NT2/D1 (cell line): ENCODE measurements at regions not wholly inside any gene's neighbourhood (a gene's known extent, or its start where the extent isn't known, plus 50 kb on each side); places are given as distances from the start of the nearest gene placed in this dataset.

ENCODE experiments used
- DNase-seq: peaks from one replicate; pipeline ENCODE4 v3.0.0-alpha.2; 2011; ENCODE audit warnings: low read depth, low spot score
- H3K27me3 ChIP-seq: 2 replicates; pipeline ENCODE4 v1.6.0; 2011; ENCODE audit warnings: mild to moderate bottlenecking; ENCODE audit not compliant: insufficient read length, insufficient read depth
- H3K36me3 ChIP-seq: 2 replicates; pipeline ENCODE4 v1.6.1; 2011; ENCODE audit warnings: mild to moderate bottlenecking, low read length, mixed read lengths; ENCODE audit not compliant: insufficient read depth, insufficient read length
- H3K4me1 ChIP-seq: 2 replicates; pipeline ENCODE4 v1.5.1; 2011; ENCODE audit not compliant: insufficient read depth, insufficient read length
- H3K4me3 ChIP-seq: 2 replicates; pipeline ENCODE4 v1.5.1; 2011; ENCODE audit warnings: low read depth; ENCODE audit not compliant: insufficient read length
- H3K9ac ChIP-seq: 2 replicates; pipeline ENCODE4 v1.6.0; 2011; ENCODE audit warnings: low read depth; ENCODE audit not compliant: insufficient read length
- H3K9me3 ChIP-seq: 2 replicates; pipeline ENCODE4 v1.5.1; 2011; ENCODE audit warnings: mild to moderate bottlenecking, low read length; ENCODE audit not compliant: insufficient read depth
- SUZ12 ChIP-seq: IDR thresholded peaks from 2 replicates; pipeline ENCODE4 v1.6.1; 2011; ENCODE audit not compliant: insufficient read length, insufficient read depth; ENCODE audit errors: extremely low read depth
- YY1 ChIP-seq: IDR thresholded peaks from 2 replicates; pipeline ENCODE4 v1.6.1; 2011; ENCODE audit not compliant: insufficient read length, insufficient read depth
- ZNF274 ChIP-seq: IDR thresholded peaks from 2 replicates; pipeline ENCODE4 v1.6.1; 2011; ENCODE audit warnings: mild to moderate bottlenecking, low read depth, low read length

DNA sequence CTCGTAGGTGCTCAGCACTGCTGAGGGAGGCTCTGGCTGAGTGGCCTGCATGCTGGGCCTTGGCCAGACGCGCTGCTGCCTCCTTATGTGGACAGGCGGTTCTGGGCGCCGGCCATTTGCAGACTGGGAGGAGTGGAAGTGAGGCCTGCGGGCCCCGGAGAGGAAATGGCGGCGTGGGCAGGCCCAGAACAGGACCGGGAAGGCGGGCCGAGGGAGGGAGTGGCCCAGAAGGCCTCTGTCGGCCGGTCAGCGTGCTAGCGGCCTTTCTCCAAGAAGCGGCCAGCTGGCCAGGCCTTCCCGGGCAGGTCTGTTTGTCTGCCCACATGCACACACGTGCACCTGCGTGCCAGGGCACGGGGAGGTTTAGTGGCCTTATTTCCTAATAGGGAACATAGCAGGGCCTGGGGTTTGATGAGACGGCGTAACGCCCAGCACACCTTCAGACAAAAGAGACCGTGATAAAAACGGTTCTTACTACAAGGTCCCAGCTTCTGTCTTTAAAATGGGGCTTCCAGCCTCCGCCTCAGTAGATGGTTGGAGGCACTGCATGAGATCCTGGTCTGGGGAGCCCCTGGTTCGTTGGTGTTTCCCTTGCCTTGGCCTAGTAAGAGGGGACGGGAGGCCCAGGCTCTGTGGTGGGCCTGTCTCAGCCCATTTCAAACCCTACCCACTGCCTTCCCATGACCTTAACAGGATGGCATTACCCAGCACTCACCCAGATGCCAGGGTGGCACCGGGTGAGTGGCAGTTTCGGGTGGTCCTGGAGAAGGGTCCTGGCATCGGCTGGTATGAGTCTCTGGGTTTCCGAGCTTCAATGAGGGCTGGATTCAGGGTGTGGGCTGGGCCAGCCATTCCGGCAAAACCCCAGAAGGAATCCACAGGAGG is 65.1 kb upstream of the PPARA start:
- H3K4me1 ChIP-seq = peaks cover 7% of the 10 kb centered on the region
- DNase-seq = no peak
- TF ChIP-seq YY1 (no peak), SUZ12 (no peak), ZNF274 (no peak)
- H3K9me3 ChIP-seq = no peaks in the 10 kb centered on the region
- H3K4me3 ChIP-seq = no peak overlapping the region
- no peaks in the 10 kb centered on the region for H3K36me3 ChIP-seq
- H3K27me3 ChIP-seq = no peaks in the 10 kb centered on the region
- H3K9ac ChIP-seq = no peak overlapping the region

DNA sequence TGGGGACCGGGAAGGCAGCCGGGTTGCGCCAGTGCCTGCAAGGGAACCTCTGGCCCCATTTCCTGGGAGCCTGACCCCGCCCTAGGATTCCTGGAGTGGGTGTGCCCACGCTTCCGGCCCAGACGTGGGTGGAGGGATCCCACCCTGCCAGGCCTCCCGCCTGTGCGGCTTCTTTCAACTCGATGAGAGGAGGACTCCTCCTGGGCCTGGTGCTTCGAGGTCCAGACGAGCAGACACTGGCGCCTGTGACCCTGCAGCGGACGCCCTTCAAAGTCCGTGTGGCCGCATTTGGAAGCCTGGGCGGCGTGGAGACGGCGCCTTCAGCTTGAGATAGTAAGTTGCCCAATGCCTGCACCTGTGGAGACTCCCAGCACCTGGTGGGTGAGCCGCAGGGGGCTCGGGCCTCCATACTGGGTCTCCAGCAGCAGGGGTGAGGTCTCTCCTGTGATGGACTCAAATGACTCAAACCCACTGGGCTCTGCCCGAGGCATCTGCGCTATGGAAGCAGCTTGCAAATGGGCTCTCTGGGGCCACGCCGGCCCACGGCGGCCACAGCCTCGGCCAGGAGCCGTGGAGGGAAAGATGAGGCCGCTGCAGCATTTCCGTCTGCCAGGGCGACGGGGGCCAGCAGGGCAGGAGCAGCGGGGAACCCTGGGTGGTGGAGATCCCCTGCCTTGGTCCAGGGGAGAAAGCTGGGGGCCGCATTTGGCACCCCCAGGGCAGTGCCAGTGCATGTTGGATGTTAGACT is 64.3 kb upstream of the PPARA start:
- no peaks in the 10 kb centered on the region for H3K36me3 ChIP-seq
- no peak overlapping the region for H3K4me3 ChIP-seq
- no peak for DNase-seq

DNA sequence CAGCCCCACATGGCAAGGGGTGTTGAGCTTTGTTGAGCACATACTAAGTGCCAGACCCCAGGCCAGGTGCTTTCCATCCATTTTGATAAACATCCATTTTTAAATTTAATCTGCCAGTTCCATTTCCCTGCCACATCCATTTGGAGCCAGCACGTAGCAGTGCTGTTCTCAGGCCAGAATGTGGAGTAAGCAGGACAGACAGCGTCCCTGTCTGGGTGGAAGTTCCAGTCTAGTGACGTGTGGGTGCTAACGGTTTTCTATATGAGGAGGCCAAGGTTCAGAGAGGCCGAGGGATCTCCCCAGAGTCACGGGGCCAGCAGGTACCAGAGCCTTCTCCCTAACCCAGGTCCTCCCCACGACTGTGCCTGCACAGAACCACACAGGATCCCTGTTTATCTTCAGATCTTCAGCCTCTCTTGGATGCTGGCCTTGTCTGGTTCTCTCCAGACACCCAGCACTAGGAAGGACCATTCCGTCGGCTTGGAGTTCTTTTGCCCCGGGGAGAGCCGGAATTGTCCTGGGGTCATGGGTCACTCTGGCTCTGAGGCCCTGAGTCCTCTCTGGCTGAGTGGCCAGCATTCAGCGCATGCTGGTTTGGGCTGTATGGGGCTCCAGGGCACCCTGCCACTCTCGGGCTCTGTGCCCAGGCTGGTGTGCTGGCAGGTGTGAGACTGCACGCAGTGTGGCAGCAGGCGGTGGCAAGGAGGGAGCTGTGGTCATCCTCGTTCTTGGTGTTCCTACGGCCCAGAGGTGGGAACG is 63.6 kb upstream of the PPARA start:
- H3K4me3 ChIP-seq = no peak overlapping the region
- H3K9me3 ChIP-seq = no peaks in the 10 kb centered on the region
- TF ChIP-seq SUZ12 (no peak), YY1 (no peak), ZNF274 (no peak)
- H3K9ac ChIP-seq = no peak overlapping the region
- DNase-seq = no peak
- no peaks in the 10 kb centered on the region for H3K27me3 ChIP-seq
- no peaks in the 10 kb centered on the region for H3K36me3 ChIP-seq
- H3K4me1 ChIP-seq = peaks cover 7% of the 10 kb centered on the region

More for the DNA sequence above, 64.3 kb upstream of the PPARA start:
- Histone ChIP-seq H3K9ac (no peak overlapping the region), H3K4me1 (peaks cover 7% of the 10 kb centered on the region), H3K27me3 (no peaks in the 10 kb centered on the region), H3K9me3 (no peaks in the 10 kb centered on the region)
- no peak for TF ChIP-seq YY1
- TF ChIP-seq SUZ12 = no peak
- no peak for TF ChIP-seq ZNF274

DNA sequence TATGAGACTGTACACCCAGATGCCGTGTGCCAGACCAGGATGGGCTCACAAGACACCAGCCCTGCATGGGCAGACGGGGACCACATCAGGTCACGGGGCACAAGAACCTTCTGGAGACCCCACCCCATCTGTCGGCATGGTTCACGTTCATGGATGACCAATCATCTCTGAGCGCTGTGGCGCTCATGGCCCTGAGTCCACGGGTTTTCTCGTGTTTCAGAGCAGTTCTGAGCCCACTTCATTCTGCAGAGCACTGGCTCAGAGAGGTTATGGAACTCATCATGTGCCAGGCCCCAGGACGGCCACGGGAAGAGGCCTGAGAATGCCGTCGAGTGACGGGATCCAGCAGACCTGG is 63.0 kb upstream of the PPARA start:
- Histone ChIP-seq H3K9ac (no peak overlapping the region), H3K36me3 (no peaks in the 10 kb centered on the region), H3K9me3 (no peaks in the 10 kb centered on the region), H3K27me3 (no peaks in the 10 kb centered on the region), H3K4me1 (peaks cover 7% of the 10 kb centered on the region), H3K4me3 (no peak overlapping the region)
- TF ChIP-seq SUZ12 (no peak), YY1 (no peak), ZNF274 (no peak)
- no peak for DNase-seq

DNA sequence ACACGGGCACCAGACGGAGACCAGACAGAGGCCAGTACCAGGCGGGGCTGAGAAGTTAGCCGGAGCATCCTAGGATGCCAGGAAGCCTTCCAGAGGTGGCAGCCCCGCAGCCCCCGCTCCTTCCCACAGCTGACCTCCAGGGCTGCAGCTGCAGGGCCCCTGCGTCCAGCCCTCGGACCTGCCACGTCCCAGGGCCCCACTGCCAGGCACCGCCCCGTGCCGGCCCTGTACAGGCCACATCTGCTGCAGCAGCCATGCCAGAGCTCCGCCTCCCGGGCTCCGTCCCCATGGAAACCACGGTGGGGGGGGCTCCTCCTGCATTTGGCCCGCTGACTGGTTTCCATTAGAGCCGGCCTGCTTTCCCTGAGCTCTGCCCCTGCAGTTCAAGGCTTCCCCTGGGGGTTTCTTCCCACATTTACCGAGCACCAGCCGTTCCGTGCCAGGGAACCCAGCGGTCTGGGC is 62.5 kb upstream of the PPARA start:
- Histone ChIP-seq H3K9me3 (no peaks in the 10 kb centered on the region), H3K9ac (no peak overlapping the region), H3K4me1 (peaks cover 7% of the 10 kb centered on the region), H3K27me3 (no peaks in the 10 kb centered on the region), H3K4me3 (no peak overlapping the region), H3K36me3 (no peaks in the 10 kb centered on the region)
- no peak for DNase-seq
- no peak for TF ChIP-seq ZNF274

DNA sequence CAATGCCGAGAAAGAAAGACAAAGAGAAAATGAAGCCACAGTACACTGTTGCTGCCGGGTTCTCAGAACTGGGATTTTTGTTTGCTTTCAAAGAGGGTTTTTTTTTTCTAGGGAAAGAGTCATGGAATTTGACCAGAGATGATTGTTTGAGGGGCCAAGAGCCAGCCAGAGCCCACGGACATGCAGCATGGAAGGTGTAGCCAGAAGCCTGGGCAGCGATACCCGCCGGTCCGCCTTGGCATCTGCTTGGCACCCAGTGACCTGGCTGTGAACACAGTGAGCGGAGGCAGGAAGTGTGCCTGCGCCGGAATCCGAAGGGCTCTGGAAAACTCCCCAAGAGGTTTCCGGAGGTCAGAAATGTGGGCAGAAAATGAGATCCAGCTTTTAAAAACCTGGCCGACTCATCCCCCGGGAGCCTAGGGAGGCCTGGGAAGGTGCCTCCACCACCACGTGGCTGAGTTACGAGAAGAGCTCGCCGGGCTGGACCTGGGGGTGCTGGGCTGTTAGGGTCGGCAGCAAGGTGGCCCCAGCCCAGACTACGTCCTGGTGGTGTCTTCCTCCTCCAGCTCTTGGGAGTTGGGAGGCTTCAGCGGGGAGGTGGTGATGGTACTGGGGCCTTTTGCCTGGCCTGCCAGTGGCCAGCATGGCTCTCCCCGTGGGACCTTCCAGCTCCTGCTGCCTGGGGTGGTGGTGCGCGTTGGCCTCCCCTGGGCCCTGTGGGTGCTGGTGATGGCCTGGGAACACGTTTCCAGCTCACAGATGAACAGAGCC is 61.6 kb upstream of the PPARA start:
- H3K36me3 ChIP-seq = no peaks in the 10 kb centered on the region
- no peak for DNase-seq
- no peak overlapping the region for H3K4me3 ChIP-seq
- H3K27me3 ChIP-seq = no peaks in the 10 kb centered on the region
- no peaks in the 10 kb centered on the region for H3K9me3 ChIP-seq
- TF ChIP-seq YY1 (no peak), ZNF274 (no peak), SUZ12 (no peak)
- no peak overlapping the region for H3K9ac ChIP-seq
- H3K4me1 ChIP-seq = peaks cover 7% of the 10 kb centered on the region
